Fibroblast of lung (primary cell): ENCODE measurements at regions not wholly inside any gene's neighbourhood (a gene's known extent, or its start where the extent isn't known, plus 50 kb on each side); places are given as distances from the start of the nearest gene placed in this dataset.

Experiments used
- CTCF ChIP-seq, 2 donors: IDR thresholded peaks in 1 of 2; conservative IDR thresholded peaks in 1 of 2; 1 replicate in 1 of 2; 2 replicates in 1 of 2; pipeline ENCODE4 v1.5.1; 2011 to 2012; ENCODE audit warnings: low read length in 2 of 2, control low read depth in 1 of 2, inconsistent platforms in 1 of 2, low read depth in 1 of 2, mild to moderate bottlenecking in 1 of 2
- EZH2 ChIP-seq: IDR thresholded peaks from 2 replicates; pipeline ENCODE4 v1.5.1; 2012; ENCODE audit warnings: low read length, control low read depth, mild to moderate bottlenecking; ENCODE audit errors: missing control alignments

GRCh38 chr7:12884033-12884432, 196.6 kb downstream of the ARL4A start:
- TF ChIP-seq CTCF (conservative IDR thresholded peaks at IDR 0.05 in 1 of 2, IDR thresholded peaks at IDR 0.05 in 1 of 2; ENCODE audit: low read depth in 1 of 2, low read length in 2 of 2) (no peak), EZH2 (no peak)
